ENCODE measurements at regions not wholly inside any gene's neighbourhood (a gene's known extent, or its start where the extent isn't known, plus 50 kb on each side); places are given as distances from the start of the nearest gene placed in this dataset.

- Histone ChIP-seq H3K9ac (ENCODE audit: low read depth, low read length) (no peak overlapping the region), H3K27me3 (ENCODE audit: control insufficient read depth, insufficient read depth, low read length) (no peaks in the 10 kb centered on the region), H4K8ac (ENCODE audit: low read depth in 2 of 2, low read length in 2 of 2) (peak overlapping the region in 1 of 2 experiments; percentile 27; a peak in 2 of 4 replicates), H2AFZ (replicated peaks; ENCODE audit: low read length, poor library complexity) (no peak overlapping the region), H2BK15ac (ENCODE audit: low read depth, low read length) (0 out of 3 replicates have a peak overlapping the region, but pooled peaks have one; percentile 53), H2AK5ac (ENCODE audit: low read depth, low read length) (no peak overlapping the region), H2BK5ac (ENCODE audit: low read depth, low read length, poor library complexity, severe bottlenecking) (peak overlapping the region; percentile 33), H4K20me1 (ENCODE audit: insufficient read depth, low read length) (no peaks in the 10 kb centered on the region), H3K23ac (ENCODE audit: low read depth, low read length) (no peak overlapping the region; the same call in 1 of the 2 replicates), H3K4me2 (ENCODE audit: low read depth, low read length) (no peak overlapping the region), H2BK120ac (ENCODE audit: low read depth, low read length) (peak overlapping the region; percentile 72), H3K27ac (ENCODE audit: insufficient read depth, low read length) (no peak overlapping the region), H3K36me3 (ENCODE audit: control insufficient read depth, insufficient read depth, low read length) (no peaks in the 10 kb centered on the region), H3K4me3 (ENCODE audit: insufficient read depth, low read depth, low read length) (no peak overlapping the region), H4K91ac (ENCODE audit: insufficient read depth, low read depth, low read length) (no peak overlapping the region; the same call in 1 of the 2 replicates), H3K56ac (ENCODE audit: extremely low read depth, insufficient read depth, low read length) (0 out of 2 replicates have a peak overlapping the region, but pooled peaks have one; percentile 1), H3K4ac (ENCODE audit: low read depth, low read length) (peak overlapping the region; percentile 9; the same call in 1 of the 2 replicates), H3K14ac (replicated peaks; ENCODE audit: low read depth, low read length) (0 out of 2 replicates have a peak overlapping the region, but pooled peaks have one; percentile 30), H3K4me1 (ENCODE audit: control insufficient read depth, insufficient read depth, low read length) (peaks cover 8% of the 10 kb centered on the region), H2BK20ac (ENCODE audit: low read depth, low read length) (peak overlapping the region; percentile 85; the same call in 1 of the 2 replicates), H3K9me3 (ENCODE audit: control insufficient read depth, insufficient read depth, low read length) (no peaks in the 10 kb centered on the region), H3K18ac (ENCODE audit: low read depth, low read length) (peak overlapping the region; percentile 33; the same call in 1 of the 2 replicates), H3K9me1 (ENCODE audit: insufficient read depth, low read length) (no peaks in the 10 kb centered on the region), H4K5ac (ENCODE audit: low read depth, low read length) (no peak overlapping the region), H3K79me1 (ENCODE audit: low read depth in 1 of 2, low read length in 2 of 2) (no peaks in the 10 kb centered on the region), H2AK9ac (replicated peaks; ENCODE audit: low read depth, low read length, poor library complexity) (no peak overlapping the region)
- no TSS peak for BruUV-seq (replicated peaks)
- intact Hi-C loops (cut with micrococcal nuclease) (no loop called here), dilution Hi-C loops (cut with HindIII; ENCODE audit: low sequenced_read_pairs, unreplicated experiment) (no loop called here), in situ Hi-C loops (cut with MboI; ENCODE audit: low sequenced_read_pairs) (no loop called here)
- no peak for TF ChIP-seq POLR2A (IDR thresholded peaks at IDR 0.05; ENCODE audit: low read depth, low read length)
- no peak for TF ChIP-seq MAZ (IDR thresholded peaks at IDR 0.05; ENCODE audit: borderline replicate concordance, low read depth, low read length)
- TF ChIP-seq BHLHE40 (IDR thresholded peaks at IDR 0.05; ENCODE audit: low read depth, low read length), result no peak
- TF ChIP-seq RFX5 (IDR thresholded peaks at IDR 0.05; ENCODE audit: low read depth, low read length), result no peak
- no peak for TF ChIP-seq RCOR1 (IDR thresholded peaks at IDR 0.05; ENCODE audit: insufficient replicate concordance, low read length)
- no peak for TF ChIP-seq CHD1 (IDR thresholded peaks at IDR 0.05; ENCODE audit: low read depth, low read length)
- no peak for TF ChIP-seq CTCF (conservative IDR thresholded peaks at IDR 0.05; ENCODE audit: low read depth, low read length)
- TF ChIP-seq MAFK (IDR thresholded peaks at IDR 0.05; ENCODE audit: low read depth, low read length), result no peak
- TF ChIP-seq CEBPB (IDR thresholded peaks at IDR 0.05; ENCODE audit: low read depth, low read length), result no peak
- no peak for TF ChIP-seq FOS (IDR thresholded peaks at IDR 0.05; ENCODE audit: low read depth, low read length)
- TF ChIP-seq MXI1 (IDR thresholded peaks at IDR 0.05; ENCODE audit: borderline replicate concordance, low read depth, low read length), result no peak
- TF ChIP-seq ELK1 (IDR thresholded peaks at IDR 0.05; ENCODE audit: borderline replicate concordance, low read depth, low read length), result no peak
- no peak for TF ChIP-seq RAD21 (IDR thresholded peaks at IDR 0.05; ENCODE audit: low read length)
- no peak for TF ChIP-seq NFE2L2 (IDR thresholded peaks at IDR 0.05; ENCODE audit: low read depth, low read length)
- no peak for TF ChIP-seq USF2 (IDR thresholded peaks at IDR 0.05; ENCODE audit: low read depth, low read length)
- no peak for TF ChIP-seq SMC3 (IDR thresholded peaks at IDR 0.05; ENCODE audit: low read depth, low read length)
- no CpG with 5 or more reads among the region's 2 CpGs for WGBS, 2 experiments (ENCODE audit: extremely low coverage in 2 of 2, insufficient read length in 1 of 2)
- POLR2A ChIA-PET (ENCODE audit: unreplicated experiment), result no interaction called here
- DNase-seq (no peak), ATAC-seq (ENCODE audit: low read depth) (peak; percentile 58)
- CTCF ChIA-PET, result interaction anchor here (0.6 to 0.7 kb wide), 3 partner anchors 14 to 953 kb away, joined by 3 to 6 read pairs (median 5); no protein-coding TSS in a partner anchor
These were observed 330.2 kb downstream of the NDFIP2 start for GRCh38 chr13:79811170-79811569.

Data from IMR-90 (cell line).